Adipocyte (in vitro differentiated cells): ENCODE measurements at regions not wholly inside any gene's neighbourhood (a gene's known extent, or its start where the extent isn't known, plus 50 kb on each side); places are given as distances from the start of the nearest gene placed in this dataset.

Source experiments
- DNase-seq: peaks from one replicate; pipeline ENCODE4 v3.0.0-alpha.2; 2015; ENCODE audit warnings: low read depth
- H3K27me3 ChIP-seq: replicated peaks from 2 replicates; pipeline ENCODE4 v1.7.0; 2013; ENCODE audit warnings: mild to moderate bottlenecking, low read length, moderate library complexity; ENCODE audit not compliant: control insufficient read depth, insufficient read depth
- H3K36me3 ChIP-seq: 2 replicates; pipeline ENCODE4 v1.7.0; 2013; ENCODE audit warnings: low read length, mild to moderate bottlenecking, moderate library complexity; ENCODE audit not compliant: control insufficient read depth, insufficient read depth, severe bottlenecking
- H3K4me1 ChIP-seq: 2 replicates; pipeline ENCODE4 v1.7.0; 2013; ENCODE audit warnings: mild to moderate bottlenecking, low read length, moderate library complexity; ENCODE audit not compliant: control insufficient read depth, insufficient read depth
- H3K4me3 ChIP-seq: 2 replicates; pipeline ENCODE4 v1.7.0; 2013; ENCODE audit warnings: mild to moderate bottlenecking, low read length, moderate library complexity
- H3K9ac ChIP-seq: 2 replicates; pipeline ENCODE4 v1.7.0; 2013; ENCODE audit warnings: mild to moderate bottlenecking, low read length, moderate library complexity
- H3K9me3 ChIP-seq: 2 replicates; pipeline ENCODE4 v1.7.0; 2013; ENCODE audit warnings: mild to moderate bottlenecking, low read length, moderate library complexity; ENCODE audit not compliant: control insufficient read depth

- H3K4me1 ChIP-seq, result peaks cover 10% of the 10 kb centered on the region
- no peaks in the 10 kb centered on the region for H3K36me3 ChIP-seq
- H3K4me3 ChIP-seq, result no peak overlapping the region
- no peak overlapping the region for H3K9ac ChIP-seq
- H3K27me3 ChIP-seq, result no peaks in the 10 kb centered on the region
- no peak for DNase-seq
- no peaks in the 10 kb centered on the region for H3K9me3 ChIP-seq
Measured at GRCh38 chr6:108766886-108767285, 81.3 kb upstream of the ARMC2 start.

GRCh38 chr6:108767418-108768165 is 80.6 kb upstream of the ARMC2 start:
- no peaks in the 10 kb centered on the region for H3K36me3 ChIP-seq
- H3K4me1 ChIP-seq, result peaks cover 14% of the 10 kb centered on the region
- no peaks in the 10 kb centered on the region for H3K9me3 ChIP-seq
- no peaks in the 10 kb centered on the region for H3K27me3 ChIP-seq
- no peak overlapping the region for H3K4me3 ChIP-seq
- no peak overlapping the region for H3K9ac ChIP-seq
- no peak for DNase-seq

- DNase-seq, result no peak
- no peak overlapping the region for H3K9ac ChIP-seq
- H3K4me3 ChIP-seq, result no peak overlapping the region
- H3K4me1 ChIP-seq, result peaks cover 14% of the 10 kb centered on the region
- H3K27me3 ChIP-seq, result no peaks in the 10 kb centered on the region
- H3K9me3 ChIP-seq, result no peaks in the 10 kb centered on the region
- no peaks in the 10 kb centered on the region for H3K36me3 ChIP-seq
Measured at GRCh38 chr6:108768166-108768555, 80.1 kb upstream of the ARMC2 start.

- Histone ChIP-seq H3K4me3 (no peak overlapping the region), H3K9me3 (no peaks in the 10 kb centered on the region), H3K4me1 (peaks cover 14% of the 10 kb centered on the region), H3K36me3 (no peaks in the 10 kb centered on the region), H3K9ac (no peak overlapping the region), H3K27me3 (no peaks in the 10 kb centered on the region)
- no peak for DNase-seq
Measured at GRCh38 chr6:108768792-108769524, 79.3 kb upstream of the ARMC2 start.

GRCh38 chr6:108771421-108771820 is 76.8 kb upstream of the ARMC2 start:
- Histone ChIP-seq H3K9me3 (no peaks in the 10 kb centered on the region), H3K4me3 (no peak overlapping the region), H3K4me1 (peaks cover 14% of the 10 kb centered on the region), H3K9ac (no peak overlapping the region), H3K27me3 (no peaks in the 10 kb centered on the region), H3K36me3 (no peaks in the 10 kb centered on the region)
- DNase-seq, result no peak

GRCh38 chr6:108774555-108774954 is 73.7 kb upstream of the ARMC2 start:
- Histone ChIP-seq H3K36me3 (no peaks in the 10 kb centered on the region), H3K27me3 (no peaks in the 10 kb centered on the region), H3K9ac (no peak overlapping the region), H3K9me3 (no peaks in the 10 kb centered on the region), H3K4me3 (no peak overlapping the region), H3K4me1 (peaks cover 23% of the 10 kb centered on the region)
- DNase-seq, result no peak

- Histone ChIP-seq H3K4me3 (no peak overlapping the region), H3K9ac (no peak overlapping the region), H3K4me1 (peaks cover 28% of the 10 kb centered on the region), H3K9me3 (no peaks in the 10 kb centered on the region), H3K27me3 (no peaks in the 10 kb centered on the region), H3K36me3 (no peaks in the 10 kb centered on the region)
- DNase-seq, result no peak
Measured at GRCh38 chr6:108777536-108777935, 70.7 kb upstream of the ARMC2 start.

- no peak for DNase-seq
- Histone ChIP-seq H3K27me3 (no peaks in the 10 kb centered on the region), H3K4me1 (peaks cover 39% of the 10 kb centered on the region), H3K36me3 (no peaks in the 10 kb centered on the region), H3K9me3 (no peaks in the 10 kb centered on the region), H3K4me3 (no peak overlapping the region), H3K9ac (peak overlapping the region; percentile 40)
Measured at GRCh38 chr6:108778421-108779186, 69.6 kb upstream of the ARMC2 start.

- no peaks in the 10 kb centered on the region for H3K9me3 ChIP-seq
- H3K4me1 ChIP-seq, result peaks cover 40% of the 10 kb centered on the region
- H3K27me3 ChIP-seq, result no peaks in the 10 kb centered on the region
- H3K4me3 ChIP-seq, result no peak overlapping the region
- DNase-seq, result peak; percentile 41
- no peaks in the 10 kb centered on the region for H3K36me3 ChIP-seq
- peak overlapping the region; percentile 67 for H3K9ac ChIP-seq
Measured at GRCh38 chr6:108779536-108780275, 68.5 kb upstream of the ARMC2 start.

- Histone ChIP-seq H3K4me3 (no peak overlapping the region), H3K36me3 (no peaks in the 10 kb centered on the region), H3K27me3 (no peaks in the 10 kb centered on the region), H3K9me3 (no peaks in the 10 kb centered on the region), H3K4me1 (peaks cover 40% of the 10 kb centered on the region), H3K9ac (no peak overlapping the region)
- DNase-seq, result no peak
Measured at GRCh38 chr6:108780784-108781183, 67.4 kb upstream of the ARMC2 start.
